Stomach (tissue), 8 donors: ENCODE measurements at regions not wholly inside any gene's neighbourhood (a gene's known extent, or its start where the extent isn't known, plus 50 kb on each side); places are given as distances from the start of the nearest gene placed in this dataset.

ENCODE experiments used
- DNase-seq, 2 donors: peaks; one replicate each; pipeline versions ENCODE4 v3.0.0 to v3.0.0-alpha.2; 2013 to 2019
- H3K27ac ChIP-seq, 5 donors: fragments of 200-600 bp in 4 of 5; sonication (generic) in 4 of 5; one replicate each; pipeline ENCODE4 v1.5.1; 2013 to 2019; ENCODE audit warnings: mild to moderate bottlenecking in 1 of 5, moderate library complexity in 1 of 5
- H3K27me3 ChIP-seq, 3 donors: fragments of 200-600 bp; sonication (generic); one replicate each; pipeline ENCODE4 v1.5.1; 2017 to 2019; ENCODE audit warnings: mixed run types in 1 of 3
- H3K36me3 ChIP-seq, 4 donors: fragments of 200-600 bp; sonication (generic); 1 replicate in 3 of 4; 2 replicates in 1 of 4; pipeline ENCODE4 v1.5.1; 2016 to 2019
- H3K4me1 ChIP-seq, 4 donors: fragments of 200-600 bp; sonication (generic); one replicate each; pipeline ENCODE4 v1.5.1; 2016 to 2019
- H3K4me3 ChIP-seq, 4 donors: fragments of 200-600 bp; sonication (generic) in 3 of 4; one replicate each; pipeline ENCODE4 v1.5.1; 2016 to 2019; ENCODE audit warnings: mild to moderate bottlenecking in 1 of 4
- H3K9me3 ChIP-seq, 4 donors: fragments of 200-600 bp; sonication (generic); one replicate each; pipeline ENCODE4 v1.5.1; 2016 to 2019
- CTCF ChIP-seq, 7 experiments: fragments of 450-650 bp in 4 of 7; fragments of 200-600 bp in 3 of 7; sonication (generic) in 3 of 7; IDR thresholded peaks; one replicate each; pipeline ENCODE4 v1.5.1; 2016 to 2019; ENCODE audit warnings: antibody characterized with exemption in 7 of 7, control low read depth in 2 of 7, mild to moderate bottlenecking in 1 of 7
- EP300 ChIP-seq: sonication (generic); formaldehyde crosslinking; IDR thresholded peaks from one replicate; pipeline ENCODE4 v1.6.1; 2017; ENCODE audit warnings: antibody characterized with exemption
- POLR2A ChIP-seq, 4 donors: fragments of 450-650 bp; IDR thresholded peaks; one replicate each; pipeline ENCODE4 v1.6.1; 2016; ENCODE audit warnings: antibody characterized with exemption in 4 of 4, control low read depth in 2 of 4, mild to moderate bottlenecking in 1 of 4, moderate library complexity in 1 of 4
- POLR2AphosphoS5 ChIP-seq, 3 donors: sonication (generic); formaldehyde crosslinking; IDR thresholded peaks; one replicate each; pipeline ENCODE4 v1.6.1; 2016; ENCODE audit warnings: antibody characterized with exemption in 3 of 3
- WGBS, 5 donors: extraction: QIAGEN DNeasy Blood & Tissue Kit in 3 of 5; methylation state at CpG; one replicate each; pipeline versions ENCODE4 v1.1.5 to v1.1.7; 2013 to 2018; 5-methylcytosine and 5-hydroxymethylcytosine counted together
- intact Hi-C: fragments of 100-400 bp; cut with DNase I; formaldehyde crosslinking; loops from one replicate; pipeline ENCODE4 v1.15.1; 2023; ENCODE audit warnings: low total_unique reads
- donor health status: healthy with polysubstance abuse.
- donor health status: Bipolar disorder and iron deficiency.
- donor health status: healthy.

GRCh38 chr1:43059640-43060574 lies 101.2 kb upstream of the SLC2A1 start:
- DNase-seq = no peak
- no peaks in the 10 kb centered on the region for H3K9me3 ChIP-seq
- peaks cover 0 to 12% (median 0%) of the 10 kb centered on the region in 3 donors for H3K27me3 ChIP-seq
- H3K4me1 ChIP-seq = peaks cover 0 to 9% (median 4%) of the 10 kb centered on the region in 4 donors
- TF ChIP-seq POLR2AphosphoS5 (IDR thresholded peaks at IDR 0.05) (no peak), EP300 (no peak), CTCF (IDR thresholded peaks at IDR 0.05) (no peak), POLR2A (IDR thresholded peaks at IDR 0.05) (no peak)
- no peak overlapping the region for H3K4me3 ChIP-seq
- 67 to 76% (median 72%) methylated on average over 9 of the region's 9 CpGs for WGBS, 5 donors
- no peak overlapping the region for H3K27ac ChIP-seq
- intact Hi-C loops = loop anchor here (10.0 kb wide), 1 partner anchor 125 kb away; no protein-coding TSS in a partner anchor
- no peaks in the 10 kb centered on the region for H3K36me3 ChIP-seq

DNA sequence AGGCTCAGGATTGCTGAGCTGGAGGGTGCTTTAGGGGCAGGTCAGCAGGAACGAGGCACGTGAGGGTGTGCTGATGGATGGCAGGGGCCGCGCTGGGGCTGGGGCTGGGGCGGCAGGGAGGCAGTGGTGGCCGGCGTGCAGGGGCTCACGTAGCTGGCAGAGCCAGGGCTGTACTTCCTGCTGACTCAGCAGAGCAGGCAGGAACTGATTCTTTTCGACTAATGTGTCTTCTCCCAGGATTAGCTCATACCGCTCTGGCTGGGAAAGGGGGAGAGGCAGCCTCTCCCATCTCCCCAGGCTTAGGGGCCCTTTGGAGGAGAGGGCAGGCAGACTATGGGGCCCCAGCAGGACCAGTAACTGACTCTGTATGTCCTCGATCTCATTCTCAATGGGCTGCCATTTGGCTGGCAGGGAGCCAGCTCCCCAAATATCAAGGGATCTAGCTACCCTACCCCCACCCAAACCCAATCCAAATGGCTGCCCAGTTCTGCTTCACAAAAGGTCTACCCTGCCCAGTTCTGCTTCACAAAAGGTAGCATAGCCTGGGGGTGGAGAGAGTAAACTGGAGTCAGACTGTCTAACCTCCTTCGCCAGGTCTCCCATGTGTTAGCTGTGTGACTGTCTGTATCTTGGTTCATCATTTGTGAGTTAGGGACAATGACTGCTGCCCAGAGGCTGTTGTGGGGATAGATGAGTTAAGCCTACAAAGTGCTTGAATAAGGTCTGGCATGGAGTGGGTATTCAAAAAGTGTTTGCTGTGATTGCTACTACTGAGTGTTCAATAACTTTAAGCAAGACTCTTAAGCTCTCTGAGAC lies 100.1 kb upstream of the SLC2A1 start:
- intact Hi-C loops = no loop called here
- 15 to 30% (median 23%) methylated on average over 7 to 12 of the region's 12 CpGs for WGBS, 5 donors
- no peaks in the 10 kb centered on the region for H3K36me3 ChIP-seq
- peaks cover 0 to 9% (median 4%) of the 10 kb centered on the region in 4 donors for H3K4me1 ChIP-seq
- H3K4me3 ChIP-seq = no peak overlapping the region
- H3K9me3 ChIP-seq = no peaks in the 10 kb centered on the region
- TF ChIP-seq POLR2AphosphoS5 (IDR thresholded peaks at IDR 0.05) (no peak), POLR2A (IDR thresholded peaks at IDR 0.05) (no peak), CTCF (IDR thresholded peaks at IDR 0.05) (no peak), EP300 (no peak)
- peaks cover 0 to 12% (median 0%) of the 10 kb centered on the region in 3 donors for H3K27me3 ChIP-seq
- H3K27ac ChIP-seq = peak overlapping the region in 1 of 5 donors; percentile 38
- DNase-seq = peak in 1 of 2 donors; percentile 93

DNA sequence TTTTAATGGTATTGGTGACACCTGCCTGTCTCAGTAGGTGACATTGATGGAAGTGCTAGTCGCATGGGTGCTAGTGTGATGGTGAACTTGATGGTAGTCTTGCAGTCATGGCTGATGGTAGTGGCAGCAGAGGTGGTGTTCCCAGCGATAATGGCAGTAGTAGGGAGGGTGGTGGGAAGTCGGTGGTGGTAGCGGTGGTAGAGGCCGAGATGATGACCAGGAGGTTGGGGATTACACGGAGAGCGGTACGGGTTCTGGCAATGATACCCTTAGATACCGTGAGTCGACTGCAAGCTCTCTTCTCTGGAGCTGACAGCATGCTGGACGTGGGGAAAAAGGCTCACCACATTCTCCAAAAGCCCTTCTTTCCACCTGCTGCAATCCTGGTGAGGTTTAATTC lies 99.4 kb upstream of the SLC2A1 start:
- intact Hi-C loops = no loop called here
- H3K4me1 ChIP-seq = peaks cover 0 to 9% (median 4%) of the 10 kb centered on the region in 4 donors
- no peak overlapping the region for H3K4me3 ChIP-seq

More for the DNA sequence above, 99.4 kb upstream of the SLC2A1 start:
- TF ChIP-seq EP300 (no peak), CTCF (IDR thresholded peaks at IDR 0.05) (no peak), POLR2AphosphoS5 (IDR thresholded peaks at IDR 0.05) (no peak), POLR2A (IDR thresholded peaks at IDR 0.05) (no peak)
- peak overlapping the region in 1 of 5 donors; percentile 38 for H3K27ac ChIP-seq
- no peaks in the 10 kb centered on the region for H3K36me3 ChIP-seq
- H3K9me3 ChIP-seq = no peaks in the 10 kb centered on the region
- peaks cover 0 to 12% (median 0%) of the 10 kb centered on the region in 3 donors for H3K27me3 ChIP-seq
- DNase-seq = no peak
- WGBS, 5 donors = 82 to 93% (median 89%) methylated on average over 11 of the region's 11 CpGs
